ENCODE measurements at regions not wholly inside any gene's neighbourhood (a gene's known extent, or its start where the extent isn't known, plus 50 kb on each side); places are given as distances from the start of the nearest gene placed in this dataset.

- Mint-ChIP-seq H3K27ac (no peak overlapping the region), H3K27me3 (ENCODE audit: low read depth in 3 of 3) (peaks cover 0 to 1% (median 1%) of the 10 kb centered on the region in 3 donors), H3K36me3 (no peaks in the 10 kb centered on the region)
Measured at GRCh38 chr5:35335752-35336151, 105.5 kb upstream of the PRLR start.

GRCh38 chr5:35333366-35333765, 103.1 kb upstream of the PRLR start:
- H3K9me3 Mint-ChIP-seq, result peaks cover 0 to 7% (median 0%) of the 10 kb centered on the region in 6 donors
- DNase-seq, result no peak
- H3K27me3 Mint-ChIP-seq (ENCODE audit: low read depth in 3 of 3), result peaks cover under 1 to 3% (median 1%) of the 10 kb centered on the region in 3 donors
- H3K27ac Mint-ChIP-seq, result no peak overlapping the region
- no peaks in the 10 kb centered on the region for H3K36me3 Mint-ChIP-seq
- no peak overlapping the region for H3K4me3 Mint-ChIP-seq
- H3K4me1 Mint-ChIP-seq, result no peaks in the 10 kb centered on the region

More at GRCh38 chr5:35335752-35336151, 105.5 kb upstream of the PRLR start:
- Mint-ChIP-seq H3K9me3 (peaks cover 0 to 4% (median 0%) of the 10 kb centered on the region in 6 donors), H3K4me1 (no peaks in the 10 kb centered on the region), H3K4me3 (no peak overlapping the region)
- no peak for DNase-seq

- H3K27me3 Mint-ChIP-seq (ENCODE audit: low read depth in 3 of 3), result peaks cover 0 to 3% (median 1%) of the 10 kb centered on the region in 3 donors
- H3K4me1 Mint-ChIP-seq, result no peaks in the 10 kb centered on the region
Measured at GRCh38 chr5:35331956-35332950, 102.0 kb upstream of the PRLR start.

GRCh38 chr5:35325836-35326235, 95.5 kb upstream of the PRLR start:
- peaks cover 0 to 6% (median 4%) of the 10 kb centered on the region in 6 donors for H3K9me3 Mint-ChIP-seq
- peaks cover 0 to 5% (median 0%) of the 10 kb centered on the region in 3 donors for H3K27me3 Mint-ChIP-seq (ENCODE audit: low read depth in 3 of 3)
- no peaks in the 10 kb centered on the region for H3K36me3 Mint-ChIP-seq
- no peak overlapping the region for H3K4me3 Mint-ChIP-seq
- H3K27ac Mint-ChIP-seq, result no peak overlapping the region
- no peaks in the 10 kb centered on the region for H3K4me1 Mint-ChIP-seq
- DNase-seq, result no peak

More at GRCh38 chr5:35331956-35332950, 102.0 kb upstream of the PRLR start:
- no peak for DNase-seq
- Mint-ChIP-seq H3K36me3 (no peaks in the 10 kb centered on the region), H3K4me3 (no peak overlapping the region), H3K9me3 (peaks cover 0 to 7% (median 1%) of the 10 kb centered on the region in 6 donors), H3K27ac (no peak overlapping the region)

- no peak overlapping the region for H3K4me3 Mint-ChIP-seq
- no peaks in the 10 kb centered on the region for H3K36me3 Mint-ChIP-seq
- peaks cover 0 to 3% (median 0%) of the 10 kb centered on the region in 3 donors for H3K27me3 Mint-ChIP-seq (ENCODE audit: low read depth in 3 of 3)
- peaks cover 0 to 10% (median 4%) of the 10 kb centered on the region in 6 donors for H3K9me3 Mint-ChIP-seq
- DNase-seq, result no peak
- H3K4me1 Mint-ChIP-seq, result no peaks in the 10 kb centered on the region
- no peak overlapping the region for H3K27ac Mint-ChIP-seq
Measured at GRCh38 chr5:35324679-35325078, 94.4 kb upstream of the PRLR start.

- no peak for DNase-seq
- H3K4me3 Mint-ChIP-seq, result no peak overlapping the region
- no peaks in the 10 kb centered on the region for H3K4me1 Mint-ChIP-seq
- peaks cover 0 to 10% (median 4%) of the 10 kb centered on the region in 6 donors for H3K9me3 Mint-ChIP-seq
- H3K27me3 Mint-ChIP-seq (ENCODE audit: low read depth in 3 of 3), result peaks cover 0 to 3% (median 0%) of the 10 kb centered on the region in 3 donors
- no peak overlapping the region for H3K27ac Mint-ChIP-seq
- no peaks in the 10 kb centered on the region for H3K36me3 Mint-ChIP-seq
Measured at GRCh38 chr5:35324201-35324600, 93.9 kb upstream of the PRLR start.

- H3K4me1 Mint-ChIP-seq, result no peaks in the 10 kb centered on the region
- no peaks in the 10 kb centered on the region for H3K36me3 Mint-ChIP-seq
- H3K27me3 Mint-ChIP-seq (ENCODE audit: low read depth in 3 of 3), result peaks cover 0 to 3% (median 0%) of the 10 kb centered on the region in 3 donors
- peaks cover 0 to 6% (median 4%) of the 10 kb centered on the region in 6 donors for H3K9me3 Mint-ChIP-seq
- no peak overlapping the region for H3K4me3 Mint-ChIP-seq
- no peak for DNase-seq
- no peak overlapping the region for H3K27ac Mint-ChIP-seq
Measured at GRCh38 chr5:35320029-35320428, 89.7 kb upstream of the PRLR start.

GRCh38 chr5:35319333-35320002, 89.2 kb upstream of the PRLR start:
- Mint-ChIP-seq H3K27me3 (ENCODE audit: low read depth in 3 of 3) (peaks cover 0 to 3% (median 0%) of the 10 kb centered on the region in 3 donors), H3K36me3 (no peaks in the 10 kb centered on the region), H3K27ac (no peak overlapping the region), H3K4me1 (no peaks in the 10 kb centered on the region), H3K4me3 (no peak overlapping the region), H3K9me3 (peaks cover 0 to 6% (median 4%) of the 10 kb centered on the region in 6 donors)
- no peak for DNase-seq

- Mint-ChIP-seq H3K4me1 (no peaks in the 10 kb centered on the region), H3K9me3 (peaks cover 0 to 13% (median 2%) of the 10 kb centered on the region in 6 donors), H3K4me3 (no peak overlapping the region), H3K27ac (no peak overlapping the region), H3K36me3 (no peaks in the 10 kb centered on the region), H3K27me3 (ENCODE audit: low read depth in 3 of 3) (no peaks in the 10 kb centered on the region)
- no peak for DNase-seq
Measured at GRCh38 chr5:35317586-35317985, 87.3 kb upstream of the PRLR start.

GRCh38 chr5:35316611-35317274, 86.5 kb upstream of the PRLR start:
- Mint-ChIP-seq H3K4me1 (no peaks in the 10 kb centered on the region), H3K36me3 (no peaks in the 10 kb centered on the region), H3K27me3 (ENCODE audit: low read depth in 3 of 3) (no peaks in the 10 kb centered on the region), H3K9me3 (peaks cover 0 to 13% (median 2%) of the 10 kb centered on the region in 6 donors), H3K4me3 (no peak overlapping the region), H3K27ac (no peak overlapping the region)
- no peak for DNase-seq

GRCh38 chr5:35313291-35313690, 83.0 kb upstream of the PRLR start:
- Mint-ChIP-seq H3K4me1 (no peaks in the 10 kb centered on the region), H3K4me3 (no peak overlapping the region), H3K27ac (no peak overlapping the region), H3K36me3 (no peaks in the 10 kb centered on the region), H3K27me3 (ENCODE audit: low read depth in 3 of 3) (no peaks in the 10 kb centered on the region), H3K9me3 (peaks cover 0 to 11% (median under 1%) of the 10 kb centered on the region in 6 donors)
- no peak for DNase-seq

- no peak for DNase-seq
- Mint-ChIP-seq H3K9me3 (peaks cover 0 to 7% (median under 1%) of the 10 kb centered on the region in 6 donors), H3K27ac (no peak overlapping the region), H3K4me1 (no peaks in the 10 kb centered on the region), H3K4me3 (no peak overlapping the region), H3K36me3 (no peaks in the 10 kb centered on the region), H3K27me3 (ENCODE audit: low read depth in 3 of 3) (no peaks in the 10 kb centered on the region)
Measured at GRCh38 chr5:35312267-35312666, 82.0 kb upstream of the PRLR start.

GRCh38 chr5:35309365-35310130, 79.3 kb upstream of the PRLR start:
- no peaks in the 10 kb centered on the region for H3K4me1 Mint-ChIP-seq
- H3K27me3 Mint-ChIP-seq (ENCODE audit: low read depth in 3 of 3), result no peaks in the 10 kb centered on the region
- peaks cover 0 to 13% (median under 1%) of the 10 kb centered on the region in 6 donors for H3K9me3 Mint-ChIP-seq
- H3K27ac Mint-ChIP-seq, result no peak overlapping the region
- H3K36me3 Mint-ChIP-seq, result no peaks in the 10 kb centered on the region
- no peak overlapping the region for H3K4me3 Mint-ChIP-seq
- DNase-seq, result no peak

Measured in immature natural killer cell (primary cell).